ENCODE measurements at regions not wholly inside any gene's neighbourhood (a gene's known extent, or its start where the extent isn't known, plus 50 kb on each side); places are given as distances from the start of the nearest gene placed in this dataset.

GRCh38 chr7:149348758-149349369, 86.9 kb downstream of the ZNF783 start:
- no peaks in the 10 kb centered on the region; a peak in 1 of 4 replicates for H3K9me3 ChIP-seq (ENCODE audit: control insufficient read depth in 1 of 2, insufficient read depth in 1 of 2, low read depth in 1 of 2, low read length in 2 of 2)
- POLR2A ChIA-PET, result no interaction called here
- CTCF ChIA-PET, result no interaction called here

More at GRCh38 chr7:149348758-149349369, 86.9 kb downstream of the ZNF783 start:
- RAD21 ChIA-PET (ENCODE audit: low non-redundant PET in 1 of 2, low total read pairs in 2 of 2, uncharacterized antibody in 2 of 2, unreplicated experiment in 2 of 2), result no interaction called here
- Histone ChIP-seq H3K4me2 (ENCODE audit: low read length) (no peak overlapping the region), H2AFZ (ENCODE audit: low read depth, low read length, poor library complexity, severe bottlenecking) (no peak overlapping the region), H3K79me2 (ENCODE audit: insufficient read depth, low read length) (no peaks in the 10 kb centered on the region), H3K4me3 (replicated peaks in 1 of 2; ENCODE audit: low read depth in 1 of 2, low read length in 2 of 2) (no peak overlapping the region), H3K9me2 (ENCODE audit: insufficient read depth) (no peaks in the 10 kb centered on the region), H3K4me1 (ENCODE audit: control insufficient read depth in 1 of 2, insufficient read depth in 2 of 2, low read length in 2 of 2) (no peaks in the 10 kb centered on the region), H3K27ac (ENCODE audit: low read depth, low read length) (no peak overlapping the region), H4K20me1 (ENCODE audit: insufficient read depth) (no peaks in the 10 kb centered on the region), H3K27me3 (ENCODE audit: insufficient read depth, low read length) (no peaks in the 10 kb centered on the region), H3K36me3 (ENCODE audit: control insufficient read depth in 1 of 2, insufficient read depth in 2 of 2, low read length in 2 of 2) (no peaks in the 10 kb centered on the region), H3K9ac (ENCODE audit: low read length) (no peak overlapping the region)
- DNase-seq (ENCODE audit: low read depth, low spot score) (no peak), ATAC-seq (no peak)
- TF ChIP-seq MAX (IDR thresholded peaks at IDR 0.05), result no peak
- no peak for TF ChIP-seq CTCF (IDR thresholded peaks at IDR 0.05 in 2 of 3, conservative IDR thresholded peaks at IDR 0.05 in 1 of 3; ENCODE audit: borderline replicate concordance in 1 of 3, insufficient read depth in 1 of 3, low read depth in 2 of 3, low read length in 2 of 3)
- BruUV-seq (replicated peaks), result no TSS peak
- intact Hi-C loops (cut with micrococcal nuclease), result no loop called here

Measured in HCT116 (cell line).